ENCODE measurements at regions not wholly inside any gene's neighbourhood (a gene's known extent, or its start where the extent isn't known, plus 50 kb on each side); places are given as distances from the start of the nearest gene placed in this dataset.

- ATAC-seq (ENCODE audit: low FRiP score) (no peak), DNase-seq (no peak)
- no peaks in the 10 kb centered on the region for H3K9me3 ChIP-seq (ENCODE audit: control insufficient read depth, low read length)
- no peaks in the 10 kb centered on the region for H3K27me3 ChIP-seq (ENCODE audit: control insufficient read depth in 1 of 2, insufficient read depth in 2 of 2, low read length in 1 of 2)
- intact Hi-C loops (cut with DNase I): no loop called here
- no peaks in the 10 kb centered on the region for H3K4me1 ChIP-seq (ENCODE audit: control insufficient read depth in 1 of 2, insufficient read depth in 2 of 2, low read length in 2 of 2)
- no peaks in the 10 kb centered on the region for H3K36me3 ChIP-seq (ENCODE audit: control insufficient read depth in 1 of 2, insufficient read depth in 2 of 2, low read length in 1 of 2)
- no peak overlapping the region for H3K27ac ChIP-seq (ENCODE audit: low read depth in 1 of 2, low read length in 2 of 2)
- 44 to 46% methylated on average over 13 of the region's 13 CpGs for WGBS, 2 donors
- no peak overlapping the region for H3K4me3 ChIP-seq (ENCODE audit: low read length in 2 of 2)
These were observed 365.5 kb upstream of the ESRRG start for GRCh38 chr1:217088521-217089284.

DNA sequence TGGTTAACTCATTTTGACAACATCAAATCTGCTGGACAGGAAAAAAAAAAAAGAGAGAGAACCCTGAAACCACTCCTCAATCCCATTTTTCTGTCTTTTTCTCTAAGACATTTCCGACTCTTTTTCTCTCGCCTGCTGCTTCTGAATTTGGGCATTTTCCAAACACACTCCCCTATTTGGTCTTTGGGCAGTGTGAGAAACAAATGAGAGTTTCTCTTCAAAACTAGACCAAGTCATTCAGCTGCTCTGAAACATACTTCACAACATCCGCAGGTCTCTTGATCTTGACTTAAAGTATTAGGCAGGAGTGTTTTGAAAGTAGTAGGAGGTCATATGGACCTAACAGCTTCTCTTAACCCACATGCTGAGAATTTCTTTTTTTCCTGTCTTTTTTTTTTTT lies 364.8 kb upstream of the ESRRG start:
- WGBS, 2 donors: 58 to 59% methylated on average over 3 of the region's 3 CpGs
- no peaks in the 10 kb centered on the region for H3K4me1 ChIP-seq (ENCODE audit: control insufficient read depth in 1 of 2, insufficient read depth in 2 of 2, low read length in 2 of 2)
- DNase-seq (no peak), ATAC-seq (ENCODE audit: low FRiP score) (no peak)
- H3K4me3 ChIP-seq (ENCODE audit: low read length in 2 of 2): no peak overlapping the region
- intact Hi-C loops (cut with DNase I): no loop called here
- no peaks in the 10 kb centered on the region for H3K9me3 ChIP-seq (ENCODE audit: control insufficient read depth, low read length)
- no peaks in the 10 kb centered on the region for H3K36me3 ChIP-seq (ENCODE audit: control insufficient read depth in 1 of 2, insufficient read depth in 2 of 2, low read length in 1 of 2)
- H3K27me3 ChIP-seq (ENCODE audit: control insufficient read depth in 1 of 2, insufficient read depth in 2 of 2, low read length in 1 of 2): no peaks in the 10 kb centered on the region
- H3K27ac ChIP-seq (ENCODE audit: low read depth in 1 of 2, low read length in 2 of 2): no peak overlapping the region

DNA sequence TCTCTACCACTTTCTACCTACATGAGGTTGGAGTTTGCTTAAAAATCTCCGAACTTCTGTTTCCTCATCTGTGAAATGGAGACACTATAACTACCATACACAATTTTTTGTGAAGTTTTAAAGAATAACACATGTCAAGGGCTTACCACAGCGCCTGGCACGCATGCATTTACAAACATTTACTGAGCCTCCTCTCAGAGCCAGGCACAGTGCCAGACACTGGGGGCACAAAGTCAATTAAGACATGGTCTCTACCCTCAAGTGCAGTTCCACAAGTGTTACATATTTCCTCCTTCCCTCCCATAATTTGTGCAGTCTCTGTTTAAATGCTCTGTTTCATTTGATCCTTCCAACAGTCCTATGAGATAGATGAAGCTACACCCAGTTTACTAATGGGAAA lies 356.4 kb upstream of the ESRRG start:
- H3K27ac ChIP-seq (ENCODE audit: low read depth in 1 of 2, low read length in 2 of 2): no peak overlapping the region
- no peaks in the 10 kb centered on the region for H3K4me1 ChIP-seq (ENCODE audit: control insufficient read depth in 1 of 2, insufficient read depth in 2 of 2, low read length in 2 of 2)
- 85 to 88% methylated on average over 3 of the region's 3 CpGs for WGBS, 2 donors
- no peak overlapping the region for H3K4me3 ChIP-seq (ENCODE audit: low read length in 2 of 2)
- no peaks in the 10 kb centered on the region for H3K9me3 ChIP-seq (ENCODE audit: control insufficient read depth, low read length)
- DNase-seq (no peak), ATAC-seq (ENCODE audit: low FRiP score) (no peak)
- H3K27me3 ChIP-seq (ENCODE audit: control insufficient read depth in 1 of 2, insufficient read depth in 2 of 2, low read length in 1 of 2): no peaks in the 10 kb centered on the region
- H3K36me3 ChIP-seq (ENCODE audit: control insufficient read depth in 1 of 2, insufficient read depth in 2 of 2, low read length in 1 of 2): no peaks in the 10 kb centered on the region
- intact Hi-C loops (cut with DNase I): no loop called here

- DNase-seq (no peak), ATAC-seq (ENCODE audit: low FRiP score) (no peak)
- 74 to 76% methylated on average over 1 of the region's 1 CpG for WGBS, 2 donors
- Histone ChIP-seq H3K36me3 (ENCODE audit: control insufficient read depth in 1 of 2, insufficient read depth in 2 of 2, low read length in 1 of 2) (no peaks in the 10 kb centered on the region), H3K27ac (ENCODE audit: low read depth in 1 of 2, low read length in 2 of 2) (no peak overlapping the region), H3K27me3 (ENCODE audit: control insufficient read depth in 1 of 2, insufficient read depth in 2 of 2, low read length in 1 of 2) (no peaks in the 10 kb centered on the region), H3K4me3 (ENCODE audit: low read length in 2 of 2) (no peak overlapping the region), H3K9me3 (ENCODE audit: control insufficient read depth, low read length) (no peaks in the 10 kb centered on the region), H3K4me1 (ENCODE audit: control insufficient read depth in 1 of 2, insufficient read depth in 2 of 2, low read length in 2 of 2) (no peaks in the 10 kb centered on the region)
- intact Hi-C loops (cut with DNase I): no loop called here
These were observed 355.7 kb upstream of the ESRRG start for GRCh38 chr1:217078959-217079358.

GRCh38 chr1:217078078-217078690 lies 355.0 kb upstream of the ESRRG start:
- H3K27ac ChIP-seq (ENCODE audit: low read depth in 1 of 2, low read length in 2 of 2): no peak overlapping the region
- H3K4me1 ChIP-seq (ENCODE audit: control insufficient read depth in 1 of 2, insufficient read depth in 2 of 2, low read length in 2 of 2): no peaks in the 10 kb centered on the region
- ATAC-seq (ENCODE audit: low FRiP score) (peak; percentile 45), DNase-seq (no peak)
- 48 to 49% methylated on average over 5 of the region's 5 CpGs for WGBS, 2 donors
- H3K27me3 ChIP-seq (ENCODE audit: control insufficient read depth in 1 of 2, insufficient read depth in 2 of 2, low read length in 1 of 2): no peaks in the 10 kb centered on the region
- H3K9me3 ChIP-seq (ENCODE audit: control insufficient read depth, low read length): no peaks in the 10 kb centered on the region
- H3K4me3 ChIP-seq (ENCODE audit: low read length in 2 of 2): no peak overlapping the region
- intact Hi-C loops (cut with DNase I): no loop called here
- H3K36me3 ChIP-seq (ENCODE audit: control insufficient read depth in 1 of 2, insufficient read depth in 2 of 2, low read length in 1 of 2): no peaks in the 10 kb centered on the region

DNA sequence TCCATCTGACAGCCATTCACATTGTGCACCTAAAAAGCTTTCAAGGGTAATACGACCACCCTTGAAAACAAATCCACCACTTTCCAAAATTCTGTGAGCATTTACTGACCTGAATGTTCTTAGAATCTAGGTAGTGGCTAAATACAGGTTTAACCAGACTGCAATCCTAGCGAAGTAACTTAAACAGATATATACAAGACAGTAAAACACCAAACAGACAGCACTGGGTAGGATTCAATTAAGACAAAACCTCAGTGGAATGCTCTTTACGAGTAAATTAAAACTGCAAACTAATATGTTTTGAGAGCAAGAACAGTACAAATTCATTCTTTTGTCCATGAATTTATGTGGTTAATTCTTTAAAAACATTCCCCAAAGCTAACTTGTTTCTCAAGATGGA lies 354.2 kb upstream of the ESRRG start:
- Histone ChIP-seq H3K36me3 (ENCODE audit: control insufficient read depth in 1 of 2, insufficient read depth in 2 of 2, low read length in 1 of 2) (no peaks in the 10 kb centered on the region), H3K9me3 (ENCODE audit: control insufficient read depth, low read length) (no peaks in the 10 kb centered on the region), H3K4me3 (ENCODE audit: low read length in 2 of 2) (no peak overlapping the region), H3K4me1 (ENCODE audit: control insufficient read depth in 1 of 2, insufficient read depth in 2 of 2, low read length in 2 of 2) (no peaks in the 10 kb centered on the region), H3K27ac (ENCODE audit: low read depth in 1 of 2, low read length in 2 of 2) (no peak overlapping the region), H3K27me3 (ENCODE audit: control insufficient read depth in 1 of 2, insufficient read depth in 2 of 2, low read length in 1 of 2) (no peaks in the 10 kb centered on the region)
- WGBS, 2 donors: 74 to 81% methylated on average over 3 of the region's 3 CpGs
- intact Hi-C loops (cut with DNase I): no loop called here
- DNase-seq (no peak), ATAC-seq (ENCODE audit: low FRiP score) (no peak)

DNA sequence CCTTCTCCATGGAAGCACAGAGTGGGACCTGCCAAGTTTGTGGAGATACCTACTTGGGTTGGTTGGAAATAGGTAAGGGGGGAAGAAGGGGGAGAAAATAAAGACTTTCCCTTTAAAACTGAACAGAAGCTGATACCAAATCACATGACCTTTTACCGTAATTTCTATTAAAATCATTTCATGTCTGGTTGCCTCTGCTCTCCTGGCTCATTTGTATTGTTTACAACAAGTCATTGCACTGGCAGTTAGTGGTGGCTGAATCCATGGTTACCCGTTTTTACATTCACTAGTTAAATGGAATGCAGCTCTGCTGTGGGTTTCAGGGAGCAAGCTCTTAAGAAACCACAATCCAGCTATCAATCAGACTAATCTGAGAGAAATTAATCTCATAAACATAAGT lies 353.7 kb upstream of the ESRRG start:
- ATAC-seq (ENCODE audit: low FRiP score): no peak
- H3K4me1 ChIP-seq (ENCODE audit: control insufficient read depth in 1 of 2, insufficient read depth in 2 of 2, low read length in 2 of 2): no peaks in the 10 kb centered on the region
- WGBS, 2 donors: 33 to 39% methylated on average over 2 of the region's 2 CpGs
- no peak for DNase-seq
- no peak overlapping the region for H3K4me3 ChIP-seq (ENCODE audit: low read length in 2 of 2)
- H3K9me3 ChIP-seq (ENCODE audit: control insufficient read depth, low read length): no peaks in the 10 kb centered on the region
- H3K36me3 ChIP-seq (ENCODE audit: control insufficient read depth in 1 of 2, insufficient read depth in 2 of 2, low read length in 1 of 2): no peaks in the 10 kb centered on the region
- H3K27ac ChIP-seq (ENCODE audit: low read depth in 1 of 2, low read length in 2 of 2): no peak overlapping the region
- intact Hi-C loops (cut with DNase I): no loop called here
- no peaks in the 10 kb centered on the region for H3K27me3 ChIP-seq (ENCODE audit: control insufficient read depth in 1 of 2, insufficient read depth in 2 of 2, low read length in 1 of 2)

DNA sequence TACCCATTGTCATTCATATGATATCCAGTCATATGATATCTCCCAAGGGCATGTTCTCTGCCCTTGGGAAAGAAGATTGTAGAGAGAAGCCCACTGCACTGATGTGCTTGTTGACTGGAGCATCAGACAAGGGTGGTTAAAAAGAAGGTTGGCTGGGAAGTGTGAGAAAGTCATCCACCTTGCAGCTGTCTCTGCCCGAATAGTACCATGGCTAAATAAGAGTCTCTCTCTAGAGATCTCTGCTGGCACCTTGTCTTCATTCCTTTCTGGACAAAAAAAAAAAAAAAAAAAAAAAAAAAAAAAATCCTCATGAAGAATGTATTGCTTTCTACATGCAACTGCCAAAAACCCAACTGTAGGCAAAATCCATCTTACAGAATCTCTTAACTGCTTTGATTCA lies 349.7 kb upstream of the ESRRG start:
- 56 to 62% methylated on average over 1 of the region's 1 CpG for WGBS, 2 donors
- DNase-seq: no peak
- no peaks in the 10 kb centered on the region for H3K4me1 ChIP-seq (ENCODE audit: control insufficient read depth in 1 of 2, insufficient read depth in 2 of 2, low read length in 2 of 2)
- no peak overlapping the region for H3K27ac ChIP-seq (ENCODE audit: low read depth in 1 of 2, low read length in 2 of 2)
- H3K9me3 ChIP-seq (ENCODE audit: control insufficient read depth, low read length): no peaks in the 10 kb centered on the region
- no peaks in the 10 kb centered on the region for H3K27me3 ChIP-seq (ENCODE audit: control insufficient read depth in 1 of 2, insufficient read depth in 2 of 2, low read length in 1 of 2)
- no peak for ATAC-seq (ENCODE audit: low FRiP score)
- intact Hi-C loops (cut with DNase I): no loop called here
- H3K4me3 ChIP-seq (ENCODE audit: low read length in 2 of 2): peak overlapping the region in 1 of 2 donors; percentile 18
- H3K36me3 ChIP-seq (ENCODE audit: control insufficient read depth in 1 of 2, insufficient read depth in 2 of 2, low read length in 1 of 2): no peaks in the 10 kb centered on the region

DNA sequence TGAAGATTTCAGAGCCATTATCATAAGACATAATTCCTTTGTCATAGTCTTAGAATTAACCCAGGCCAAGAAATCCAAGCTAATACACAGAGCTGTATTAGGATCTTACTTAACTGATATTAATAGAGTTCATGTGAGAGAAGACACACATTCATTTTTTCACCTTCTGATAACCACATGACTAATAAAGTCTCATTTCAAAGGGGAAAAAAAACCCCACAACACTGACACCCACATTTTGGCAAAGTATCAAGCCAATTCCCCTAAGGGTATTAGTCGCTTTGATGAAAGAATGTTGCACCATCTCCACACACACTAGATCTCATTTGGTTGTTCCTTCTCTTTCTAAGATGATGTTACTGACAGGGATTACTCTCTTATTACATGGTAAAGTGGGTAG lies 344.4 kb upstream of the ESRRG start:
- H3K9me3 ChIP-seq (ENCODE audit: control insufficient read depth, low read length): no peaks in the 10 kb centered on the region
- no peaks in the 10 kb centered on the region for H3K4me1 ChIP-seq (ENCODE audit: control insufficient read depth in 1 of 2, insufficient read depth in 2 of 2, low read length in 2 of 2)
- no peaks in the 10 kb centered on the region for H3K36me3 ChIP-seq (ENCODE audit: control insufficient read depth in 1 of 2, insufficient read depth in 2 of 2, low read length in 1 of 2)
- H3K27ac ChIP-seq (ENCODE audit: low read depth in 1 of 2, low read length in 2 of 2): no peak overlapping the region
- H3K4me3 ChIP-seq (ENCODE audit: low read length in 2 of 2): no peak overlapping the region
- ATAC-seq (ENCODE audit: low FRiP score) (no peak), DNase-seq (no peak)
- intact Hi-C loops (cut with DNase I): no loop called here
- no peaks in the 10 kb centered on the region for H3K27me3 ChIP-seq (ENCODE audit: control insufficient read depth in 1 of 2, insufficient read depth in 2 of 2, low read length in 1 of 2)
- 88 to 89% methylated on average over 1 of the region's 1 CpG for WGBS, 2 donors

Data from aorta (tissue), 5 donors.